ENCODE measurements at regions not wholly inside any gene's neighbourhood (a gene's known extent, or its start where the extent isn't known, plus 50 kb on each side); places are given as distances from the start of the nearest gene placed in this dataset.

- no peak for TF ChIP-seq CTCF (IDR thresholded peaks at IDR 0.05; ENCODE audit: low read depth, low read length)
- TF ChIP-seq MAX (IDR thresholded peaks at IDR 0.05; ENCODE audit: low read depth, low read length) = no peak
- TF ChIP-seq POLR2A (IDR thresholded peaks at IDR 0.05; ENCODE audit: extremely low read depth, insufficient read length) = no peak
Measured at GRCh38 chr14:71372411-71372838, 465.2 kb downstream of the PCNX1 start.

Data from NB4 (cell line).